ENCODE measurements at regions not wholly inside any gene's neighbourhood (a gene's known extent, or its start where the extent isn't known, plus 50 kb on each side); places are given as distances from the start of the nearest gene placed in this dataset.

DNA sequence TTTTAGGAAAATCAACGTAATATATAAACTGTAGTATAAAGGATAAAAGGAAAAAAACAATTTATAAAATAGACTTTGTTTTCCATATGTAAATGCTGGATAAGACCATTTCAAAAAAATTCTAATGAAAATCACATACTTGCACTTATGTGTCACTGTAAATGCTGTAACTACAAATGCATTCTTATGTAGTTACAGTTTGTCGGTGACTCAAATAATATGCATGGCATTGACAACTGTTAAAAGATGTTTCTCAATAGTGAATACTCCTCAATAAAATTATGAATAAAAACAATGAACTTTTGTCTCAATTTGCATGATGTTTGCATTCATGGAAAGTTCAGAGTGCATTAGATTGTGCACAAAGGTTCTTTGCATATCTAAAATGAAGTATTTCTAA lies 614.0 kb upstream of the CHRM3 start:
- TF ChIP-seq POLR2AphosphoS5 (IDR thresholded peaks at IDR 0.05; ENCODE audit: low read depth, low read length) (no peak), TAF1 (IDR thresholded peaks at IDR 0.05; ENCODE audit: low read depth, low read length) (no peak), POLR2A (IDR thresholded peaks at IDR 0.05; ENCODE audit: low read depth, low read length) (no peak), PAX5 (IDR thresholded peaks at IDR 0.05; ENCODE audit: insufficient read depth, low read length, severe bottlenecking) (no peak)

All from GM12891 (cell line).